ENCODE measurements at regions not wholly inside any gene's neighbourhood (a gene's known extent, or its start where the extent isn't known, plus 50 kb on each side); places are given as distances from the start of the nearest gene placed in this dataset.

DNA sequence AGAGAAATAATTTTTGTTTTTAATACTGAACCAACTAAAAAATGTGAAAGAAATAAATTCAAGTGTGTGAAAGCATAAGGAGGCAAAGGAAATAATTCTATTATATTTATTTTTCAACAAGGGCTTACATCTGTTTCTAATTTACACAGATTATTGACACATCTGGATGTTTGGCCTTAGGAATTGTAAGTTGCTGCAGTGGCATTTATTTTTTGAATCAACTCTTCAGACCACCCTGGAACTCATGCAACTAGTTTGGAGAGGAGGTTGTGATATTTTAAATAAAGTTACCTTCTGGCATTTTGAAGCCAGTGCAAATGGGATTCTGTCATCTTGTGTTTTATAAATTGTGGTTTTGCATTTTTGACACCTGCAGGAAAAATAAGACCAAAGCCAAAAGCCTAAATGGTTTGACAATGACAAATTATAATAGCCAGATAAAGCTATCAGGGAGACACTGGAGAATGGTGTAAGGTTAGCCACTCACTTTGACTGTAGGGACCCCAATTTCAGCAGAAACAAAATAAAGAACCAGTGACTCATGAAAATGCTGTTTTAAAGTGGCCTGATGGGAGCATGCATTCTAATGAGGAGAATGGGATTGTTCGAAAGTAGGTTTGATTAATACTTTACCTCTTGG is 192.9 kb downstream of the KLF5 start:
- DNase-seq (ENCODE audit: low read depth) = no peak

GRCh38 chr13:73250061-73250460 is 191.3 kb downstream of the KLF5 start:
- DNase-seq (ENCODE audit: low read depth) = no peak

GRCh38 chr13:73248711-73249580 is 190.1 kb downstream of the KLF5 start:
- DNase-seq (ENCODE audit: low read depth) = no peak

- no peak for DNase-seq (ENCODE audit: low read depth)
These were observed 189.3 kb downstream of the KLF5 start for GRCh38 chr13:73248154-73248553.

DNA sequence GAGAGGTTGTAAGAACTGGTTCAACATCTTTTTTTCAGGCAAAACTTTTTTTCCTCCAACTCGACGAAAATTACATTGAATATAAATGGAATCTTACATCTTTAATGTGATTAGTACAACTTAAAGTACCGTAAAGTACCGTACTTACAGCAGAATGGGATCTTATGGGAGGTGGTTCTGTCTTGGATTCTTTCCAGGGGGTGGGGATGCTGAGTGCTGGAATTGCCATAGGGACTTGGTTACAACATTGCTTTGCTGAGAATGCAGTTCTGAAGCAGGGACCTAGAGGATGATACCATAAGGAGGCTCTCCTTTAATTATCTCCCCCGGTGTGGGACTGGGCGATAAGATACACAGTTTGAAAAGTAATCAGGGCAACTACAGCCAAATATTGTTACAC is 186.4 kb downstream of the KLF5 start:
- DNase-seq (ENCODE audit: low read depth) = no peak

GRCh38 chr13:73244467-73244866 is 185.7 kb downstream of the KLF5 start:
- no peak for DNase-seq (ENCODE audit: low read depth)

DNA sequence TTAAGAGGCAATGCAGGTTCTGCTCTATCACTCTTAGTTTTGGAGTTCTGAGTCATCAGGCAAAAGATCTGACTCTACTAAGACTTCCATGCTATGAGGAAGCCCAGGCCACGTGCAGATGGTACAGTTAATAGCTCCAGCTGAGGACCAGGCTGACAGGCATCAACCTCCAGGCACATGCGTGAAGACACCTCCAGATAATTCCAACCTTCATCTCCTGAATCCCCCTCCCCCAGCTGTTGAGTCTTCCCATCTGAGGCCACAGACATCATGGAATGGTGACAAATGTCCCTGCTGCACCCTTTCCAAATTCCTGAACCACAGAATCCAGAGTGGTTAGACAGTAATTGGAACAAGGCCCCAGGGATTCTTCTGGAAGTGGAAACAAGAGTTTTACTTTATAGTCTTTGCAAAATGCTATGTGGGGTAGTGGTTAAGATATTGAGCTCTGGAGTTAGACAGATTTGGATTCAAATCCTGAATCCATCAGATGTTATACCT is 183.8 kb downstream of the KLF5 start:
- no peak for DNase-seq (ENCODE audit: low read depth)

DNA sequence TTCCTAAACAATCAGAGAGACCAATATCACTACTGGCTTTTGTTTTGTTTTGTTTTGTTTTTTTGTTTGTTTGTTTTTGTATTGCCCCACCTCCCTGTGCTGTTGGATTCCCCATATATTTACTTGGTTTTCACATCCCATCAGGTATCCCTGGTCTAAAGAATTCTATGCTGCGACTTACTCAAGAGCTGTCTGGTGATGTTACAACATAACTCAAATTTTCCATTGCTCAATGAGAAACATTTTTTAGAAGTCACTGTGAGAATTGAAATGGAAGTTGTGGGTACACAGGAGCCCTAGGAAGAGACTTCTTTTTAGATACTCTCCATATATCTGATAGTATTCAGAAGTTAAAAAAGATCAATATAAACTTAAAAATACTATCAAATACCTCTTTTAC is 181.4 kb downstream of the KLF5 start:
- DNase-seq (ENCODE audit: low read depth) = no peak

DNA sequence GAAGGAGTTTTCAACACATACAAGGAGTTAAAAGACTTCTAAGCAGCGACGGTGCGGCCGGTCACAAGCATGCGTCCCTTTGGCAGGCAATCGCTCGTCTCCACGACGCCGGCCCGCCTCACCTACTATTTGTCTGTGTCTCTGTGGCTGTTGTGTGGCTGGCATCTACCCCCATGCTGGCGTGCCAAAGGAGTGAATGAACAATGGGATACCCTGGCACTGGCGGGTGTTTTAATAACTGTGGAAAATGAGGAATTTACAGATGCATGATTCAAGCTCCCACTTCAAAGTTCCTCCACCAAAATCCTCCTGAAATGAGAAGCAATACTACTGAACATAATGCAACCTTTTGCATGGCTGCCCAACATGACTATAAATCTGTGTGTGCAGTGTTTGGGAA is 176.6 kb downstream of the KLF5 start:
- no peak for DNase-seq (ENCODE audit: low read depth)

DNA sequence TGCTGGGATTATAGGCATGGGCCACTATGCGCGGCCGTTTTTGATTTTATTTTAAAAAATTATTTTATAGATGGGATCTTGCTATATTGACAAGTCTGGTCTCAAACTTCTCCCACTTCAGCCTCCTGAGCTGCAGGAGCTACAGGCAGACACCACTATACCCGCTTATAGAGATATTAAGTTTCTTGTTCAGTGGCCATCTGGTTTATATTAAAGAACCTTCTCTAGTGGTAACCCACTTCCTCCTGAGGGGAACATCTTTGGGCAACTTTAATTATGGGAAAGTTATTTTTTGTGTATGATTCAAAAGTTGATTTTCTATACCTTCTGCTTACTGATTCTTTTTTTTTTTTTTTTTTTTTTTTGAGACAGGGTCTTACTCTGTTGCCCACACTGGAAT is 172.7 kb downstream of the KLF5 start:
- no peak for DNase-seq (ENCODE audit: low read depth)

GRCh38 chr13:73230716-73231115 is 171.9 kb downstream of the KLF5 start:
- DNase-seq (ENCODE audit: low read depth) = no peak

DNA sequence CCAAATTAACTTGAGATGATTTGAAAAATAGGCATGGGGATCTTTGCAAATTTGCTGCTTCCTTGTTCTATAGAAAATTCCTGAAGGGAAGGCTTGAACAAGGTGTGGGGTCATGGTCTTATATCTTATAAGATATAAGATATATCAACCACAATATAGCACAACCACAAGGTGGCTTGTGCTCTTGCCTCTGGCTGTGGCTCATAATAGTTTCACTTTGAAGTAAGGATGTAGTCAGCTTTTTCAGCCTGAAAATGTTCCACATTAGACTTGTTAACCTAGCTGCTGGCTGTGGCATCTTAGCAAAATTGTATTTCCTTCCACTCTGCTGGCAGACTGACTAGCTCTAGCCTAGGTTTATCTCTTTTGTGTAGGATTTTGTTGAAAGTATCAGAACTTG is 169.7 kb downstream of the KLF5 start:
- no peak for DNase-seq (ENCODE audit: low read depth)

DNA sequence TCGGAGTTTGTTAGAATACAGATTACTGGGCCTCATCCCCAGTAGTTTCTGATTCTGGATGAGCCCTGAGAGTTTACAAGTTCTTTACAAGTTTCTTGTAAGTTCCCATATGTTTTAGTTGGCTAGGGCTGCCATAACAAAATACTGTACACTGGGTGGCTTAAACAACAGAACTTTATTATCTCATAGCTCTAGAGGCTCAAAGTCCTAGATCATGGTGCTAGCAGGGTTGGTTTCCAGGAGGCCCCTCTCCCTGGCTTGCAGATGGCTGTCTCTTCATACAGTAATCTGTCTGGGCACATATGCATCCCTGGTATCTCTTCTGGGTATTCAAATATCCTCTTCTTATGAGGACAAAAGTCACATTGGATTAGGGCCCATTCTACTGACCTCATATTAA is 167.2 kb downstream of the KLF5 start:
- DNase-seq (ENCODE audit: low read depth) = no peak

DNA sequence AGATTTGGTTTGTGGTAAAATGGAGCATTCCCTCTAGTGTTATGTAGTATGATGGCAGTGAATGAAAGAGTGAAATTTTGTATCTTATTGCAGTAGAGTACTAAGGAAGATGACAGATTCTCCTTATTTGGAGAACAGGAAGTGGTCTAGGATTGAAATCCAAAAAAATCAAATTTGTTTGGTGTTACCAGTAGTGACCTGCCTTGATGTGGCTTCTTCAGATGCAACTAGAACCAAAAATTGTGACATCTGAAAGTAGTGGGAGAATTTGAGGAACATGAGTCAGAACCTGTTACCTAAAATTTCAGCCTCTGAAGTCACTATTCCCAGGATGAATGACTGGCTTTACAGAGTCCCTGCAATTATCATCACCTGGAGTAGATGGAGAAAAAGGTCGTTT is 165.9 kb downstream of the KLF5 start:
- DNase-seq (ENCODE audit: low read depth) = no peak

GRCh38 chr13:73223372-73223781 is 164.6 kb downstream of the KLF5 start:
- DNase-seq (ENCODE audit: low read depth) = no peak

GRCh38 chr13:73222627-73223305 is 164.0 kb downstream of the KLF5 start:
- DNase-seq (ENCODE audit: low read depth) = no peak

DNA sequence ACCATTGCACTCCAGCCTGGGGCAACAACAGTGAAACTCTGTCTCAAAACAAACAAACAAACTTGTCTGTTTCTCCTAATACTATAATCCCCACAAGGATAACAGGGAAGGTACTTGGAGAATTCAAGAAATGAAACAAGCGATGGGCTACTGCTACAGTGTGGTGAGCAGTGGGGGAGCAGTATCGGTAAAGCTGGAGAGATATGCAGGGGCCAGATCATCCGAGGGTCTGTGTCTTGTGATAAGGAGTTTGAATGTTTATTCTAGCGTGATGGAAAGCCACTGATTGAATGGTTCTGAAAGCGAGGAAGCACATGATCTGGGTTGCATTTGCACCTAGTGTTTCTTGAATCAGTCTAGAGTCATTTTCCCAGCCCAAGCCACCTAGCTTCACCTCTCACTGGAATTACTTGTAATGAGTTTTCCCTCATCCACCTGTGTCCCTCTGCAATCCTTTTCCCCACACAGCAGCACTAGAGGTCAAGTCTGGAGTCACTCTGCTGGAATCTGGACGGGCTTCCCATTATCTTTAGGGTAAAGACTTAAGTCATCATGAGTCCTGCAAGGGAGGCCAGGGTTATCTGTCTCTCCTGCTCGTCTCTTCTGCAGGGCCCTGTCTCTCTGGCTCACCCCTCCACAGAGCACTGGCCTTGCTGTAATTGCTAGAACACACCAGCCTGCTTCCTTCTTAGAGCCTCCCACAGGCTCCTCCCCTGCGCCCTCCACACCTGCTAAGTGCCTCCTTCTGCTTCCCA is 162.3 kb downstream of the KLF5 start:
- no peak for DNase-seq (ENCODE audit: low read depth)

- no peak for DNase-seq (ENCODE audit: low read depth)
These were observed 159.4 kb downstream of the KLF5 start for GRCh38 chr13:73218181-73218580.

DNA sequence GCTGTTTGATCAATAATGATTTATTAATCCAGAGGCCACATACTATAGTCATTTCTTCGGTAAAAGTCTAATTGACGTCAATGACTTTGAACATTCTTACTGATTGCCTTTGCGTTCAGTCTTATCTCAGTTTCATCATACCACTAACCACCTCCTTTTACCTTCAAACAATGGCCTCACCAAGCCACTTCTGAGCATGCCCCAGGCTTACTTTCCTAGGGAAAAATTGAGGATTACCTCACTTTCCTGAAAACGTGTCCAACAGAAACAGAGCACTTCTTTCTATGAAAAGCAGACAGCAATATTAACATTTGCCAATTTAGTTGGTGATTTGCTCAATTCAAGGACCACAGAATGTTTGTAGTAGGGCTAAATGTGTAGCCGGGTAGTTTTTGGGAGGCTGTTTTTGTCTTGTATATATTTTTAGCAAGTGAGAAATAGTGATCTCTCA is 157.6 kb downstream of the KLF5 start:
- no peak for DNase-seq (ENCODE audit: low read depth)

DNA sequence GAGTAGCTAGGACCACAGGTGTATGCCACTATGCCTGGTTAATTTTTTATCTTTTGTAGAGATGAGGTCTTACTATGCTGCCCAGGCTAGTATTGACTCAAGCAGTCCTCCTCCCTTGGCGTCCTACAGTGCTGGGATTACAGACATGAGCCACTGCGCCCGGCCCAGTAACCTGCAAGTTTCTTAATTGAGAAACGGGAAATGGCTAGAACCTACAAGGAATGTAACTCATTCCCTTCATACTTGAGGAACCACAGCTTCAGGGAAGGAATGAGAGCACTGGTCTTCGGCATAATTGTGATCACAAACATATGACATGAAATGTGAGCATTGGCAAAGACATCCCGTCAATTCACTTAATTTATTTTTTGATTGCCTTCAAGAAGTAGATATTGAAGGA is 157.0 kb downstream of the KLF5 start:
- DNase-seq (ENCODE audit: low read depth) = no peak

DNA sequence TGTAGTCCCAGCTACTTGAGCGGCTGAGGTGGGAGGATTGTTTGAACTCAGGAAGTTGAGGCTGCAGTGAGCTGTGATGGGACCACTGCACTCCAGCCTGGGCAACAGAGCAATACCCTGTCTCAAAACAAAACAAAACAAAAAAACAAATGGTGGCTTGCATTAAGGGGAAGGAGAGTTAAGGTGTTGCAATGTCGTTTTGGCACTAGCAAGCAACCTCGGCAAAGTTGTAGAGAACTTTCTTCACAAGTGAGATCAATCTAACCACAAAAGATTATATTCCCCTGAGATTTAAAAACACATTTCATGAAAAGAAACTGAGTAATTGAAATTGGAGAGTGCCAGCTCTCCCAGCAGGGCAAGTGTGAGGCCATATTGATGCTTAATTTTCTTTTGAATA is 153.7 kb downstream of the KLF5 start:
- no peak for DNase-seq (ENCODE audit: low read depth)

DNA sequence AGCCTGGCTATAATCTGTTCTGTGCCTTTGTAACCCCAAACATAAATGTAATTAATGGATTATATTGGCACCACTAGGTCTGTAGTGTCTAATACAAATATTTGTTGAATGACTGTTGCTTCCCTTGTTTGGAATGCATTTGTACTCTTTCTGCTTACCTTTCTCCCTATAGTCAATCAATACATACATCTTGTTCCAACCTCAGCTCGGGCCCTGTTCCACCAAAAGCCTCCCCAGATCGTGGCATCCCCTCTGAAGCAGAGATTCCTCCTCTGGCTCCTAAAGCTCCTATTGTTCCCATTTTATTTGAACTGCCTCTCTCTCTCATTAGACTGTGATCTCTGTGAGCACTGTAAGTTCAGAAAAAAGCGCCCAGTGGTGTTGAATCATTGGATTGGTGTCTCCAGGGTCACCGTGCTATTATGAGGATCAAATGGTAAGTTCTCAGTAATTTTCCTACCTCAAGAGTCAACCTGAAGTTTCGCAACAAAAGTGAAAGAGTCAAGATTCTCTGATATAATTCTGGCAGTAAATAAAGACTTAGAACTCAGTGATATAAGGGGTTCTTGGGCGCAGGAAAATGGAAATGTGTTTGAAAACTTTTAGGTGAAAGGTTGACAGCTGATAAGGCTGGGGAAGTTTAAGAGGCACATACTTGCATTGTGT is 151.5 kb downstream of the KLF5 start:
- DNase-seq (ENCODE audit: low read depth) = no peak

All from stimulated activated CD4-positive, alpha-beta T cell treated with anti-CD3 and anti-CD28 coated beads, Interleukin-2, amount 100 ng/mL, for 4 hours (primary cell).